GM19351 (cell line): ENCODE measurements at regions not wholly inside any gene's neighbourhood (a gene's known extent, or its start where the extent isn't known, plus 50 kb on each side); places are given as distances from the start of the nearest gene placed in this dataset.
A peak's percentile ranks its signal among the peaks of the same experiment; 100 is the strongest.
"Not testable (repeated sequence)": the region's sequence is repeated elsewhere in the genome, so short reads cannot be mapped to it uniquely, and the experiment has no call there.

Experiments used
- ATAC-seq: cut with Tn5 transposase; IDR thresholded peaks from one replicate; pipeline ENCODE4 v1.9.1; 2021; ENCODE audit warnings: mild to moderate bottlenecking, moderate library complexity; ENCODE audit not compliant: unreplicated experiment

DNA sequence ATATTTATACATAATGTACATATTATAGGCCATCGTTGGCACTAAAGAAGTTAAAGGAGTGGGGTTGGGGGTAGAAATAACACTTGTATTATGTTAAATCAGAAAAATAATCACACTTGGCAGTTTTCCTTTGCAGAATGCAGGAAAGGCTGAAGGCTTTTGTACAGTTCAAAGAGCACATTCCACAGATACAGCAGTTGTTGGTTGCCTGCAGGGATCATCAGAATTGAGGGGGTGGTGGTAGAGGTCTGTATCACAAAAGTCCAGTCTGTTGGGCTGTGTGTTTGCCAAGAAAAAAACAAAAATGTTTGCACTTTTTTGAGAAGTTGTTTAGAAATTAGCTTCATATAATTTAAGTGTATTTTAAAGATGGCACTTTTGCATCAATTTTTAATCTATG is 231.8 kb upstream of the FOXP2 start:
- ATAC-seq: no peak

DNA sequence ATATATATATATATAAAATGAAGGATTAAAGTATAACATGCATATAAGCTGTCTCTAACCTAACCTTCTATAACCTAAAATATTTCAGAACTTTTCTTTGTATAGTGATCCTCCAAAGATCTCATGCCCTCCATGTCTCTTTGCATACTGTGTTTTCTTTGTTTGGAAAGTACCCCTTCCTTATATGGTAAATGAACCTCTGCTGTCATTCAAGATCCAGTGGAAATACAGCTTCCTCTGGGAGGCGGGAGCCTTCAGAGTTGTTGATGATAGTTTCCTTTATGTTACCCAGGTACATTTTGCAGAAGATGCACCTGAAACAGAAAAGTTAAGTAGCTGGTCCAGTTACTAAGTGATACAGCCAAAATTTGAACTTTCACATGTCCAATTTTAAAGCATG is 233.3 kb upstream of the FOXP2 start:
- no peak for ATAC-seq

DNA sequence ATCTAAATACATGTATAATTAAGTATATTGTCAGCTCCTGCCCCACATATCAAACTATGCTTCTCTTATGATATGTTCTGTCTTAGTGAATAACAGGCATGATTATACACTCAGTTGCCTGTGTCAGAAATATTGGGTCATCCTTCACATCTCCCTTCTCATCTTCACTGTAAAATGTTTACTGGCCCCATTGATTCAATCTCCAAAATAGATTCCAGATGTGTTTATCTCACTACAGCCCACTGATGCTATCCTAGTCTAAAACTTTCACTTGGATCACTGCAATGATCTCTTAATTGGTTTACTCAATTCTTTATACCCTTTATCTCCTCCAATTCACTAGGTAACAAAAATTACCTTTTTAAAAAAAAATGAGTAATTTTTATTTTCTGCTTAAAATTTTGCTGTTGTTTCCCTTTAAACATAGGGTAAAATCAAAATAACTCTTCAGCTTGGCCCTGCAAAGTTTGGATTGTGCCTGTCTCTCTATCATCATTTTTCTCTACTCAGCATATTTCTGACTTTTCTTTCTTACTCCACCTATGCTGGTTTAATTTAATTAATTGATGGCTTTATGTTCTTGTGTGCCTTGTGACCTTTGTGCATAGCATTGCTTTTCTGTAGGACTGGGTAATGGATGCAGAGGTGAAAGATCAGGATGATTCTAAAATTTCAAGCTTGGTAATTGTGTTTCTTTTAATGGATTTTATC is 233.9 kb upstream of the FOXP2 start:
- no peak for ATAC-seq

DNA sequence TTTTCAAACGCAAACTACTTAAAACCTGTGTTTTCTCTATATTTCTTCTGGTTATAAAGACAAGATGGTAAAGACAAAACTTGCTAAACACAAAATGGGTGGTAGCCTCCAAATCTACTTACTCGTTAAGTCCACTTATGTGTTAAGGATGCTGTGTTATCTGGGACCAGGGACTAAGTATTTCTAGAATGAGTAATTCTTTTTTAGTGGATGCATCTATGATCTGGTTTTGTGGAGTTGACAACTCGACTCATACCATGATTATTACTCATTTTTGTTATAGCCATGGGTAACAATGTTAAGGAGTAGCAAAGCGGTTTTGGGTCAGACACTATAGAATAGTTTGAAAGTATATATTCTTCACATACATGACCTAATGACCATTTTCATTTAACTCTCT is 239.5 kb upstream of the FOXP2 start:
- ATAC-seq: no peak

DNA sequence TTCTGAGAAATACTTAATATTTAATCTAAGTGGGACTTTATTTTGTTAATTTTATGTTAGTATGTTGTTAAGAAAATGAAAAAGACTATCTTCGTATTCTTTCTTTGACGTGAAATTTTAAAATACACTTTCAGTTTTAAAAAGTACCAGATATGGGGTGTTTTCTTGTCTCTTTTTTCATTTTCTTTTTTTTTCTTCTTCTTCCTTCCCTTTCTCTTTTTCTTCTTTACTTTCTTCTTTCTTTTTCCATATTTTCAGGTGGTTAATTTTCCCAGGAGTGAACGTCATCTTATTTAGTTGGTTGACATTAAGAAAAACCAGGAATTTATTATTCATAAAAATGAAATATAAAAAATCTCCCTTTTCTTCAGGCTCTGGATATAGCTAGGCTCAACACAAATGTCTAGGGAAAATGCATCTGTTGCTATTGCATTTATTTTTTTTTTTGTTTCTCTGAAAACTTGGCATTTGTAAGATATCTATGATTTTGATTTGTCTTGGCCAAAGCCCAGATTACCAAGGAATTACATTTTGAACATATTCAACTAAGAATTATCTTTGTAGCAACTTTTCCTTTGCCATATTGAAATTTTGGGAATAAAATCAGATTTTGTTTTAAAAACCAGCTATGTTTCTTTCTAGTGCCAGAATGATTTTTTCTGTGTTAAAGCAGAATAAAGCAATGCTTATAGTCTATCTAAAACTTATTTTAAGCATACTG is 241.3 kb upstream of the FOXP2 start:
- ATAC-seq: no peak

DNA sequence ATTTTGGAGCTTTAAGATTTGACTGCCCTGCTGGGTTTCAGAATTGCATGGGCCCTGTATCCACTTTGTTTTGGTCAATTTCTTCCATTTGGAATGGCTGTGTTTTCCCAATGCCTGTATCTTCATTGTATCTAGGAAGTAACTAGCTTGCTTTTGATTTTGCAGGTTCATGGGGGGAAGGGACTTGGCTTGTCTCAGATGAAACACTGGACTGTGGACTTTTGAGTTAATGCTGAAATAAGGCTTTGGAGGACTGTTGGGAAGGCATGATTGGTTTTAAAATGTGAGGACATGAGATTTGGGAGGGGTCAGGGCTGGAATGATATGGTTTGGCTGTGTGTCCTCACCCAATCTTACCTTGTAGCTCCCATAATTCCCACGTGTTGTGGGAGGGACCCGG is 245.2 kb upstream of the FOXP2 start:
- not testable (repeated sequence) for ATAC-seq

DNA sequence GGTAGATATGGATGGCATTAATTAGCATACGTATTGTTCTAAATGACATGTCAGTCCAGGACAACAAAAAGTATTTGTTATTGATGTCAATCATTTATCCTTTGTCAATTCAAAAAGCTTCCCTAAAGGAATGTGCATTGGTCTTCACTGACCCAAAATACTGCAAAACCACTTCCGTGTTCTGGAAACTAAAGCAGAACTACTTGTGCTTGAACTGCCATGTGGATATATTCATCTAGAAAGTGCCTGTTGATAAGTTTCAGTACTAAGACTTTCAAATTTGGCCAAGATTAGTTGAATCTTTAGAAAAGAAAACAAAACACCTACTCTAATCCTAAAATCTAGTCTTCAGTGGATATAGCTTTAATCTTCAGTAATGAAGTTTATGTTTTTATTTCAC is 242.1 kb upstream of the PPP1R3A start:
- peak; percentile 64 for ATAC-seq

DNA sequence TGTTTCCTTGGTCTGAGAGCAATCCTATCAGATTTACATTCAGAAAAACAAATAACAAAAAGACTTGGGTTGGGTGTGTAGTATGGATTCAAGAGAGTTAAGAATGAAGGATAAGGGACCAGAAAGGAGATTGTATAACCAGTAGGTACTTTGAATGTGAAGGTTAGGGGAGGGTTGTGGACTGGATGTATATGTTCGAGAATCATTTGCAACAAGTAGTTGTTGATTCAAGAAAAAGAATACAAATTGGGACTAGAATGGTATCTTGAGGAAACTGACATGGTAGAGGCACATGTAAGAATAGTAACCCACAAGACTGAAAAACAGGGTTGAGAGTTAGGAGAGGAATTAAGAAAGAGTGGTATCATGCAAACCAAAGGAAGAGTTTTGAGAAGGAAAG is 240.0 kb upstream of the PPP1R3A start:
- ATAC-seq: no peak

DNA sequence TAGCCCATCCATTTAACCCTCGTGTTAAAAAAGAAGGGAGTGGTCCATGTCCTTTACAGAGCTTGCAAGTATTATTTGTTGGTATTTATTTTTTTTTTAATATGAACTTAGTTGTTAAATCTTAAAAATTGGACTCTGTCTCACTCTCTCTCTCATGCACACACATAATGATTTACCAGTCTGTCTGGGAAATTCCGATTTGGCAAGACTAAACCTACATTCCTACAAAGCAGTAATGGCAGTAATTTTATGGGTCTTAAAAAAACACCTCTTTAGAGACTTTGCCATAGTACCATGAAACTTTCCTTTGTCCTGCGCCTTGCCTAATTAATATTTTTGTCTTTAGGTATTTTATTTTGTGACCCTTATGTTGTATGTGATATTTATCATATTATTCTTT is 239.5 kb upstream of the PPP1R3A start:
- no peak for ATAC-seq

DNA sequence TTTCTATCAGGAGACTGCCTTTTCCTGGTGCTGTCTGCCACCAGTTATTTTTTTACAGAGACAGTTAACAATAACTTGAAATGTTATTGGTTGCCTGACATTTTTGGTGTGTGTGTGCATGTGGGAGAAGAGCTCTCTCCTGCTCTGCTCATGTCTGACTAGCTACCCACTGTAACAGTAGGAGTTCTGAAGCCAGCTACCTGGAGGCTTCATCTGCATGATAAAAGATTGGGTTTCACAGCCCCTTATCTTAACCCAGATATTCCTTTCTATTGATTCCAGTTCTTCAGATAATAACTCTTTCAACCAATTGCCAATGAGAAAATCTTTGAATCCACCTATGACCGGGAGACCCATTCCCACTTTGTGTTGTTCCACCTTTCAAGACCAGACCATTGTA is 237.4 kb upstream of the PPP1R3A start:
- no peak for ATAC-seq

DNA sequence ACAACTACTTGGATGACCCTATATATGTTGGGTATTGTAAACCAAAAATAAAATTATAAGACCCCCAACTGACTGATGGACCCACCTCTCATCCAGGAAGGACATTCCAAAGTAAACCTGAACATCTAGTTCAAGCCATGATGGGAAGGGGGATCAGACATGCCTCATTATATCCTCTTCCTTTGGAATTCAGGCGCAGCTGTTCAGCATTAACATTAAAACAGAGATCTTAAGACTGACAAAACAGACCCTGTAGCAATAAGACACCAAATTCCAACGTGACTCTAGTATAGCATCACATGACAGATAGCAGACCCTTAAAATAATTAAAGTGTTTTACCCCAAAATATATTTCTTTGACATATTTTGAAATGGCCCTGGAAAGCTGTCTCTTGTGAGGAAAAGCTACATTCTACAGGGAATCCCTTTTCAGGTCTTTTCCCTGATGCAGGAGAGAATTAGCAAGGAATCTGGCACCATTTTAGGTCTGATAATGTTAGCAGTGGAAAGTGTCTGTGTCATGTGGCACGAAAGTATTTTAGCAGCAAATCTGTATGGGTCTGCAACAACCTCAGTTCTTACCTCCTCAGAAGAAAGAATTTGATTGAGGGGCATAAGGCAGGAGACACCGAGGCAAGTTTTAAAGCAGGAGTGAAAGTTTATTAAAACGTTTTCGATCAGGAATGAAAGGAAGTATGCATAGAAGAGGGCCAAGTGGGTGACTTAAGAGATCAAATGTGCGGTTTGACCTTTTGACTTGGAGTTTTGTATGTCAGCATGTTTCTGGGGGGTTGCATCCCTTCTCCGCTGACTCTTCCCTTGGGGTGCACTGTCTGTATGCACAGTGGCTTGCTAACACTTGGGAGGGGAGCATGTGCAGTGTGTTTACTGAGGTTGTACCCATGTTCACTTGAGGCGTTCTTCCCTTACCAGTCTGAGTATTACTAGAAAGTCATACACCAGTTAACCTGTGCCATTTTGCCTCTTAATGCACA is 236.6 kb upstream of the PPP1R3A start:
- ATAC-seq: no peak

DNA sequence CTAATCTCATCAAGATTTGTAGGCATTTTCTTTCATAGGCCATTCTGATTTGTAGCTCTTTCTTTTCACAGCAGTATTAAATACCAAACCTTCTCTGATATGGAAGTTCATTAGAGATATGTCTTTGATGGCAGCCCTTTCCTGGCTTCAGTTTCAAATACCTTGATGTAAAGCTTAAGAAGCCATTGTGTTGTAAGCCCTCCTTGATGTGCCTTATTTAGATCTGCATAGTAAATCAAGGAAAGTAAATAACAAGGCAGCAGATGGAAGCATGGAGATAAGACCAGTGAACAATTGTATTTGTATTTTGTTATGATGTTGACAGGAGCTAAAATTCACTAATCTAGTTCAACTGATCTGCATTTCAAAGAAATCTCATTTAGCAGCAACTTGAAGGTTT is 234.9 kb upstream of the PPP1R3A start:
- no peak for ATAC-seq

DNA sequence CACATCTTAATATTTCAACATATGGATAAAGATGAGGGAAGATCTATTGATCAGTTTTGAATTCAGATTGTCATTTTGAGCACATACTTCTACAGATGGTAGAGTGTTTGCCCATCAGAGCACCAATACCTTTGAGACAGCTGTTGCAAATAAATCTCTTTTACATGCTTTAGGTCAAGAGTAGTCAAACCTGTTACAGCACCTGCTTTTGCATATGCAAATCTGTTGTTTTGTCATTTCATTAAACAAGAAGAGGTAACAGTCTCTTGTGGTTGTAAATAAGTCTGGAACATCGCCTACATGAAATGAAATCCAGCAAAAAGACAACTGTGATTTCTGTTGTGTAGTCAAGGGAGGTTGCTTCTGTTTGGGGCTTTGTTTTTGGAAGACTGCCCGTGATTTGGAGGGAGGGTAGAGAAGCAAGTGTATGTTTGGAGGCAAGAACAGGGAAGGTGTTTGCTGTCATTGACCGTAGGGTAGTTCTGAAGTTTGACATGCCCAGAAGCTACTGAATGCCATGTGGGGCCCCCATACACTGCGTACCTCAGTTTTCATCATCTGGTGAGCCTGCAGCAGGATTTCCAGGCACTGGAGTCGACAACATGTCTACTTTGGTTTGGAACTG is 233.6 kb upstream of the PPP1R3A start:
- no peak for ATAC-seq

DNA sequence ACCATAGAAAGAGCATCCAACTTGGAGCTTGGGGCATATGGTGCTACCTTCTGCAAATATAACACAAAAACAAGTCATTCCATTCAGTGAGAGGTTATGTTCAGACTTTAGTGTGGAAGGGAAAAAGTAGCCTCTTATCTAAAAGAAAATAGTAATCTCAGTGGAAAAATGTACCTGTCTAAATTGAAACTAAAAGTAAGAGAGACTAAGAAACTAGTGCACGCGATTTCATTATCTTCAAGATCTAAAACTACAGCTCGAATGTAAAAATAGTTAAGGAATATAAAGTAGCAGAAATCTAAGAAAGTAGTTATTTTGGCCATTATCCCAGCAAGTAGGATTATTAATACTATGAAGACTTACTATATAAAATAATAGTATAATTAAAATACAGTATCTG is 233.0 kb upstream of the PPP1R3A start:
- ATAC-seq: no peak

DNA sequence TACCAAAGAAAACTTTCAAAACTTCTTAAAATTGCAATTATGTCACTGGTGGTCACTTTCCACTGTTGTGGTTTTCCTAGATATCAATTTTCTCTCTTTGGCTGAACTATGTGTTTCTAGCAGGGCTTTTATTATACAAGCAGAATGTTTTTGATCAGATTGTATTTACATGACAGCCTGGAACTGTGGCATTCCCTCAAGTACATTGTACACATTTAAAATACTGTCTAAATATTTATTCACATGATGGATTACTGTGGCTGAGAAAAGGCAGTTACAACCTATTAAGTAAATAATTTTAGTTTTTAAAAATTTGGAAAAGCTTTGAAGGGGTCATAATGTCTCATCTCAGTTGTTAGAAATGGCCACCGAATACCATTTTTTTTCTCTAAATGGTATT is 231.9 kb upstream of the PPP1R3A start:
- ATAC-seq: no peak

DNA sequence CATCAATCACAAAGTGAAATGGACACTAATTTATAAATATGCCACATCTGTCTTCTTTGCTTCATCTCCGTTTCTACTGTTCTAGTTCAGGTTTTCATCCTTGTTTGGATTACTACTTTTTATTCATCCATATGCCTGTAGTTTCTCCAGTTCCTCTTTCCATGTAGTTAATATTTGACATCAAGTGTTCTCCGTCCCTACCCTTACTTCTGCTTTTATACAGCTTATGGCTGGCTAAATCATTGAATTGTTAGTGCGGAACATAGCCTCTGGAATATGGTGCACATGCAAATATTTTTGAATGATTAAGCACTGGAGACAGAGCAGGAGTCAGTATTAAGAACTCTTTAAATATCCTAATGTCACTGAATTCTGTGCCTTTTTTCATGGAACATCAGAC is 230.0 kb upstream of the PPP1R3A start:
- ATAC-seq: no peak

DNA sequence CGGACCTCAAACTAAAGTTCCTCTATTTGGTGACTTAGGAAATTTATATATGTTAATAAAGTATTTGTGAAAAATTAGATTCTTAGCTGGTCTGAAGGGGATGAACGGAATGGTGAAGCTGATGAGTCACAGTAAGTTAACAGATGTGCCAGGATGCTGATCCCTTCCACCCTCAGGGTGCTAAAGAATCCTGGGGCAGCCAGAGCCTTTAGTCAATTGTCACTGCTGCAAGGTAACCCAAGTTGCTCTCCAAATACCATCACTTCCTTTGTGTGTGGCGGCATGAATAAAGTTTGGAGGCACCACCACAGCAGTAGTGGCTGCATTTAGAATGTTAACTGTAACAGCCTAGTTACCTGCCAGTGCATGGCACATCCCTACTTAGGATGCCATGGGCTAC is 222.6 kb upstream of the PPP1R3A start:
- no peak for ATAC-seq

DNA sequence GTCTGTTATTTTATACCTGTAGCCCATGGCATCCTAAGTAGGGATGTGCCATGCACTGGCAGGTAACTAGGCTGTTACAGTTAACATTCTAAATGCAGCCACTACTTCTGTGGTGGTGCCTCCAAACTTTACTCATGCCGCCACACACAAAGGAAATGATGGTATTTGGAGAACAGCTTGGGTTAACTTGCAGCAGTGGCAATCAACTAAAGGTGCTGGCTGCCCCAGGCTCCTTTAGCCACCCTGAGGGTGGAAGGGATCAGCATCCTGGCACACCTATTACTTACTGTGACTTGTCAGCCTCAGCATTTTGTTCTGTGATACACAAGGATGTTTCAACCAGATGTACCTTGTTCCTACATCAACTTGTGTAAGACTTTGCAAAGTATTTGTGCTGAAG is 221.8 kb upstream of the PPP1R3A start:
- no peak for ATAC-seq

DNA sequence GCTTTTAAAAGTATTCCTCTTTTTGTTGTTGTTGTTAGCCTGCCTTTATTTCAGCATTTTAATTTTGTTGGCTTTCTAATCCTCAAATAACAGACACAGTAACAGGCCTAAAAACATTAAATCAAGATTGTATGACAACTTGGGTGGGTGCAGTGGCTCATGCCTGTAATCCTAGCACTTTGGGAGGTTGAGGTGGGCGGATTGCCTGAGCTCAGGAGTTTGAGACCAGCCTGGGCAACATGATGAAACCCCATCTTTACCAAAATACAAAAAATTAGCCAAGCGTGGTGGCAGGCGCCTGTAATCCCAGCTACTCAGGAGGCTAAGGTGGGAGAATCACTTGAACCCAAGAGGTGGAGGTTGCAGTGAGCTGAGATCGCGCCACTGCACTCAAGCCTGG is 220.9 kb upstream of the PPP1R3A start:
- ATAC-seq: not testable (repeated sequence)

DNA sequence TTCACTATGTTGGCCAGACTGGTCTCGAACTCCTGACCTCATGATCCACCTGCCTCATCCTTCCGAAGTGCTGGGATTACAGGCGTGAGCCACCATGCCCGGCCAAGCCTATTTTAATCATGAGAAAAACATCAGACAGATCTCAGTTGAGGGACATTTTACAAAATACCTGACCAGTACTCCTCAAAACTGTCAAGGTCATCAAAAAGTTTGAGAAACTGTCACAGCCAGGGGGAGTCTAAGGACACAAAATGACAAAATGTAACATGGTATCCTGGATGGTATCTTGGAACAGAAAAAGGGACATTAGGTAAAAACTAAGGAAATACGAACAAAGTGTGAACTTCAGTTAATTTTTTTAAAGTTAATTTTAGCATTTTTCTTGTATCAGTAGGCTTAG is 219.8 kb upstream of the PPP1R3A start:
- ATAC-seq: no peak

DNA sequence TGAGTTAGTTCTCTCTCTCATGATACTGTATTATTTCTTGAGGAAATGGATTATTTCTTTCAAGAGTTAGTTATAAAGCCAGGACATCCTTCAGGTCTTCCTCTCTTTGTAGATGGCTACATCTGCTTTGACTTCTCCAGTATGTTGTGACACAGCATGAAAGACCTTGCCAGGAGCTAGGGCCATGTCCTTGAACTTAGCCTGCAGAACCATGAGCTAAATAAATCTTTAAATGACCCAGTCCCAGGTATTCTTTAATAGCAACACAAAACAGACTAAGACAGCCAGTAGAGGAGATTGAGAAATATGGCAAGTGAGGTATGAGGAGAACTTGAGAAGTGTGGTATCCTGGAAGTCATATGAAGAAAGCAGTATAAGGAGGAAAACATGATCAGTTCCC is 214.9 kb upstream of the PPP1R3A start:
- ATAC-seq: no peak
